ENCODE measurements at regions not wholly inside any gene's neighbourhood (a gene's known extent, or its start where the extent isn't known, plus 50 kb on each side); places are given as distances from the start of the nearest gene placed in this dataset.

DNA sequence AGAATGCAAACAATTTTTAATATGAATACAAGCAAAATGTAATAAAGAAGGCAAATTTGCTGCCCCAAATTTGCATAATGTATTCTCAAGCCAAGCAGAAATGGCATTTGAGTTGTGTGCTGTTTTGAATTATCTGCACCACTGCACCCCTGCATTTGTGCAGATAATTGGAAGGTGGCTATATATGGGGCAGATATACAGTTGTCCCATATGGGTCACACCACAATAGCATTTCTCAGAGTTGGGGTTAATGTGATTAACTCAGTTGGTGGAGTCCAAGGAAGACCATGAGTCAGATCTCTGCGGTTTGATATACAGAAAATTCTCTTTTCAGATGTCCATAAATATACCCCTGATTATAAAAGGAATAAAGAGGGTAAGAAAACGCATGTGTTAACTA, 68.9 kb upstream of the EXOC4 start:
- TF ChIP-seq, protein P1, sequence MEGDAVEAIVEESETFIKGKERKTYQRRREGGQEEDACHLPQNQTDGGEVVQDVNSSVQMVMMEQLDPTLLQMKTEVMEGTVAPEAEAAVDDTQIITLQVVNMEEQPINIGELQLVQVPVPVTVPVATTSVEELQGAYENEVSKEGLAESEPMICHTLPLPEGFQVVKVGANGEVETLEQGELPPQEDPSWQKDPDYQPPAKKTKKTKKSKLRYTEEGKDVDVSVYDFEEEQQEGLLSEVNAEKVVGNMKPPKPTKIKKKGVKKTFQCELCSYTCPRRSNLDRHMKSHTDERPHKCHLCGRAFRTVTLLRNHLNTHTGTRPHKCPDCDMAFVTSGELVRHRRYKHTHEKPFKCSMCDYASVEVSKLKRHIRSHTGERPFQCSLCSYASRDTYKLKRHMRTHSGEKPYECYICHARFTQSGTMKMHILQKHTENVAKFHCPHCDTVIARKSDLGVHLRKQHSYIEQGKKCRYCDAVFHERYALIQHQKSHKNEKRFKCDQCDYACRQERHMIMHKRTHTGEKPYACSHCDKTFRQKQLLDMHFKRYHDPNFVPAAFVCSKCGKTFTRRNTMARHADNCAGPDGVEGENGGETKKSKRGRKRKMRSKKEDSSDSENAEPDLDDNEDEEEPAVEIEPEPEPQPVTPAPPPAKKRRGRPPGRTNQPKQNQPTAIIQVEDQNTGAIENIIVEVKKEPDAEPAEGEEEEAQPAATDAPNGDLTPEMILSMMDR (conservative IDR thresholded peaks at IDR 0.05), result no peak
- no peak for TF ChIP-seq ZFX (IDR thresholded peaks at IDR 0.05)

All from C4-2B (cell line).